ENCODE measurements at regions not wholly inside any gene's neighbourhood (a gene's known extent, or its start where the extent isn't known, plus 50 kb on each side); places are given as distances from the start of the nearest gene placed in this dataset.

DNA sequence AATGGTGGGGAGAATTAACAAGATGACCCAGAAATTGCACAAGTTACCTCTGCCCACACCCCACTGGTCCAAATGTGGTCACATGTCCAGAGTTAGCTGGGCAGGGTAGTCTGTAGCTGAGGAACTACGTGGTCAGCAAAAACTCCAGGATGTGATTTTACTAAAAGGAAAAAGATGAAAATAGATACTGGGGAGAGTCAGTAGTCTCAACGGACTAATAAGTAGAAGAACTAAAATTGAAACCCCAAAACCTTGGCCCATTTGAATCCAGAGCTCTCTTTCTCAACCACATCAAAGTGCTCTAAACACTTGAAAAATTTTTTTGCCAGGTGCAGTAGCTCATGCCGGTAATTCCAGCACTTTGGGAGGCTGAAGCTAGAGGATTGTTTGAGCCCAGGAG lies 146.3 kb downstream of the SKIDA1 start:
- no peak for TF ChIP-seq YY1 (IDR thresholded peaks at IDR 0.05; ENCODE audit: insufficient read depth, insufficient read length)
- TF ChIP-seq SUZ12 (IDR thresholded peaks at IDR 0.05; ENCODE audit: extremely low read depth, insufficient read depth, insufficient read length): no peak

Measured in NT2/D1 (cell line).